Uterus (tissue), 2 donors: ENCODE measurements at regions not wholly inside any gene's neighbourhood (a gene's known extent, or its start where the extent isn't known, plus 50 kb on each side); places are given as distances from the start of the nearest gene placed in this dataset.

Experiments used
- POLR2A ChIP-seq, 2 donors: fragments of 450-650 bp; IDR thresholded peaks; one replicate each; pipeline ENCODE4 v1.6.1; 2016; ENCODE audit warnings: antibody characterized with exemption in 2 of 2, mild to moderate bottlenecking in 1 of 2, moderate library complexity in 1 of 2
- TF ChIP-seq, protein P1 (sequence below), 4 experiments: fragments of 200-600 bp in 2 of 4; fragments of 450-650 bp in 2 of 4; sonication (generic) in 2 of 4; IDR thresholded peaks; one replicate each; pipeline ENCODE4 v1.5.1; 2016 to 2019; ENCODE audit warnings: antibody characterized with exemption in 4 of 4, mild to moderate bottlenecking in 2 of 4, moderate library complexity in 1 of 4

DNA sequence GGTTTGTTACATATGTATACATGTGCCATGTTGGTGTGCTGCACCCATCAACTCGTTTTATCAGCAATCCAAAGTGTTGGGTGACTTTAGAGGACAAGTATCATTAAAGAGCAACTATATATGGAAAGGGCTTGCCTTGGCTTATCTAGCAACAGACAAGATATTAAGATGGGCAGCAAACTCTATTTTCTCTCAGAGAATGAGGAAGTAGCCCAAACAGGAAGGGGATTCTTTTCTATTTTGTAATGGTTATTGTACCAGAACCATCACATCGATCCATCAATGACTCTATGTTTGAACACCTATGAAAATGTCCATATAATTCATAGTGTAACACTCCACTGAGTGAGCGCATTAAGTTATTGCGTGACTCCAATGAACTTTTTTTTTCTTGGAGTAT lies 260.1 kb upstream of the SLC24A2 start:
- TF ChIP-seq, protein P1, sequence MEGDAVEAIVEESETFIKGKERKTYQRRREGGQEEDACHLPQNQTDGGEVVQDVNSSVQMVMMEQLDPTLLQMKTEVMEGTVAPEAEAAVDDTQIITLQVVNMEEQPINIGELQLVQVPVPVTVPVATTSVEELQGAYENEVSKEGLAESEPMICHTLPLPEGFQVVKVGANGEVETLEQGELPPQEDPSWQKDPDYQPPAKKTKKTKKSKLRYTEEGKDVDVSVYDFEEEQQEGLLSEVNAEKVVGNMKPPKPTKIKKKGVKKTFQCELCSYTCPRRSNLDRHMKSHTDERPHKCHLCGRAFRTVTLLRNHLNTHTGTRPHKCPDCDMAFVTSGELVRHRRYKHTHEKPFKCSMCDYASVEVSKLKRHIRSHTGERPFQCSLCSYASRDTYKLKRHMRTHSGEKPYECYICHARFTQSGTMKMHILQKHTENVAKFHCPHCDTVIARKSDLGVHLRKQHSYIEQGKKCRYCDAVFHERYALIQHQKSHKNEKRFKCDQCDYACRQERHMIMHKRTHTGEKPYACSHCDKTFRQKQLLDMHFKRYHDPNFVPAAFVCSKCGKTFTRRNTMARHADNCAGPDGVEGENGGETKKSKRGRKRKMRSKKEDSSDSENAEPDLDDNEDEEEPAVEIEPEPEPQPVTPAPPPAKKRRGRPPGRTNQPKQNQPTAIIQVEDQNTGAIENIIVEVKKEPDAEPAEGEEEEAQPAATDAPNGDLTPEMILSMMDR (IDR thresholded peaks at IDR 0.05), result no peak
- no peak for TF ChIP-seq POLR2A (IDR thresholded peaks at IDR 0.05)
